ENCODE measurements at regions not wholly inside any gene's neighbourhood (a gene's known extent, or its start where the extent isn't known, plus 50 kb on each side); places are given as distances from the start of the nearest gene placed in this dataset.

DNA sequence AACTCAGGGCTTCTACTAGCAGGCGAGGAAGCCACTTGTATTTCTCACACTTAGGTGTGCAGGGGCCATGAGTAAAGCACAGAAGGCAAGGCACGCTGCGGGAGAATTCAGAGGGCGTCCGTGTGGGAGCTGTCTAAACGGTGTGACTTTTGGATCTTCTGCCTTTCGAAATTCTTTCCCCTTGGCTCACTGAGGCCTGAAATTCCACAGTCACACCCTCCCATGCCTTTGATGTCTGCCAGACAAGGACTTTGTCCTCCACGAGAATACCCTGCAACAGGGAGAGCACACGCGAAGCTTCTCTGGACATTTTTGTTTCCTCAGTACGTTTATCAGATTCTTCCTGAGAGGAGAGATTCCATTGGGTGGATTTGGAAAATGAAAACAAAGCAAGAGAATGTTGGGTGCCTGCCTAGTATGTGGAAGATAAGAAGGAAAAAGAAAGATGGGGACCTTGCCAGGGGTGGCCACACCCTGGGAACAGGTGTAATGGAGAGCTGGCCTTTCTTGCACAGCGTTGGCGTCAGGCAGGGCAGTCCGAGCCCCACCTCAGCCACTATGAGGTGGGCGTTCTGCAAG, 235.7 kb downstream of the MYLK4 start (continued):
- TF ChIP-seq, protein P1, sequence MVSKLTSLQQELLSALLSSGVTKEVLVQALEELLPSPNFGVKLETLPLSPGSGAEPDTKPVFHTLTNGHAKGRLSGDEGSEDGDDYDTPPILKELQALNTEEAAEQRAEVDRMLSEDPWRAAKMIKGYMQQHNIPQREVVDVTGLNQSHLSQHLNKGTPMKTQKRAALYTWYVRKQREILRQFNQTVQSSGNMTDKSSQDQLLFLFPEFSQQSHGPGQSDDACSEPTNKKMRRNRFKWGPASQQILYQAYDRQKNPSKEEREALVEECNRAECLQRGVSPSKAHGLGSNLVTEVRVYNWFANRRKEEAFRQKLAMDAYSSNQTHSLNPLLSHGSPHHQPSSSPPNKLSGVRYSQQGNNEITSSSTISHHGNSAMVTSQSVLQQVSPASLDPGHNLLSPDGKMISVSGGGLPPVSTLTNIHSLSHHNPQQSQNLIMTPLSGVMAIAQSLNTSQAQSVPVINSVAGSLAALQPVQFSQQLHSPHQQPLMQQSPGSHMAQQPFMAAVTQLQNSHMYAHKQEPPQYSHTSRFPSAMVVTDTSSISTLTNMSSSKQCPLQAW (CRISPR knock-in tag; IDR thresholded peaks at IDR 0.05), result peak; percentile 87
- TF ChIP-seq SP4 (CRISPR knock-in tag; IDR thresholded peaks at IDR 0.05) (no peak; the same call in 1 of the 2 replicates), JUND (CRISPR knock-in tag; IDR thresholded peaks at IDR 0.05) (no peak; the same call in 1 of the 2 replicates), ZNF564 (CRISPR knock-in tag; IDR thresholded peaks at IDR 0.05) (peak; percentile 90; the same call in 1 of the 2 replicates), HOXD1 (CRISPR knock-in tag; IDR thresholded peaks at IDR 0.05) (peak; percentile 89; the same call in 1 of the 2 replicates), KDM5B (CRISPR knock-in tag; IDR thresholded peaks at IDR 0.05; ENCODE audit: borderline replicate concordance) (peak; percentile 74; the same call in 1 of the 2 replicates), PAX8 (CRISPR knock-in tag; IDR thresholded peaks at IDR 0.05; ENCODE audit: borderline replicate concordance) (no peak), ZNF589 (CRISPR knock-in tag; conservative IDR thresholded peaks at IDR 0.05) (no peak), ZNF841 (CRISPR knock-in tag; IDR thresholded peaks at IDR 0.05; ENCODE audit: borderline replicate concordance) (no peak), PCBP2 (optimal IDR thresholded peaks at IDR 0.05; ENCODE audit: low read depth, low read length, poor library complexity, severe bottlenecking) (no peak), GABPA (IDR thresholded peaks at IDR 0.05; ENCODE audit: low read depth, low read length) (no peak), GABPA (CRISPR knock-in tag; IDR thresholded peaks at IDR 0.05; ENCODE audit: low read depth) (0 out of 2 replicates have a peak, but pooled peaks have one; percentile 30), HNRNPUL1 (IDR thresholded peaks at IDR 0.05; ENCODE audit: low read depth, low read length) (no peak), ZNF674 (CRISPR knock-in tag; IDR thresholded peaks at IDR 0.05; ENCODE audit: low read depth) (no peak), ZFP36L1 (CRISPR knock-in tag; IDR thresholded peaks at IDR 0.05) (0 out of 2 replicates have a peak, but pooled peaks have one; percentile 68), NR2F1 (CRISPR knock-in tag; IDR thresholded peaks at IDR 0.05) (peak in 1 of 2 experiments; percentile 54; a peak in 2 of 4 replicates), ISL2 (CRISPR knock-in tag; IDR thresholded peaks at IDR 0.05) (peak; percentile 87), CREM (IDR thresholded peaks at IDR 0.05) (peak; percentile 76), CREM (CRISPR knock-in tag; IDR thresholded peaks at IDR 0.05) (no peak), PHF21A (CRISPR knock-in tag; IDR thresholded peaks at IDR 0.05) (peak; percentile 95), NFATC3 (CRISPR knock-in tag; IDR thresholded peaks at IDR 0.05) (peak; percentile 80; the same call in 1 of the 2 replicates), SALL2 (CRISPR knock-in tag; IDR thresholded peaks at IDR 0.05) (peak; percentile 62; the same call in 1 of the 2 replicates)
- TF ChIP-seq, protein P2, sequence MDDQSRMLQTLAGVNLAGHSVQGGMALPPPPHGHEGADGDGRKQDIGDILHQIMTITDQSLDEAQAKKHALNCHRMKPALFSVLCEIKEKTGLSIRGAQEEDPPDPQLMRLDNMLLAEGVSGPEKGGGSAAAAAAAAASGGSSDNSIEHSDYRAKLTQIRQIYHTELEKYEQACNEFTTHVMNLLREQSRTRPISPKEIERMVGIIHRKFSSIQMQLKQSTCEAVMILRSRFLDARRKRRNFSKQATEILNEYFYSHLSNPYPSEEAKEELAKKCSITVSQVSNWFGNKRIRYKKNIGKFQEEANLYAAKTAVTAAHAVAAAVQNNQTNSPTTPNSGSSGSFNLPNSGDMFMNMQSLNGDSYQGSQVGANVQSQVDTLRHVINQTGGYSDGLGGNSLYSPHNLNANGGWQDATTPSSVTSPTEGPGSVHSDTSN (CRISPR knock-in tag; IDR thresholded peaks at IDR 0.05; ENCODE audit: borderline replicate concordance), result no peak
- TF ChIP-seq, protein P3, sequence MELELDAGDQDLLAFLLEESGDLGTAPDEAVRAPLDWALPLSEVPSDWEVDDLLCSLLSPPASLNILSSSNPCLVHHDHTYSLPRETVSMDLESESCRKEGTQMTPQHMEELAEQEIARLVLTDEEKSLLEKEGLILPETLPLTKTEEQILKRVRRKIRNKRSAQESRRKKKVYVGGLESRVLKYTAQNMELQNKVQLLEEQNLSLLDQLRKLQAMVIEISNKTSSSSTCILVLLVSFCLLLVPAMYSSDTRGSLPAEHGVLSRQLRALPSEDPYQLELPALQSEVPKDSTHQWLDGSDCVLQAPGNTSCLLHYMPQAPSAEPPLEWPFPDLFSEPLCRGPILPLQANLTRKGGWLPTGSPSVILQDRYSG (CRISPR knock-in tag; IDR thresholded peaks at IDR 0.05), result no peak
- TF ChIP-seq, protein P4, sequence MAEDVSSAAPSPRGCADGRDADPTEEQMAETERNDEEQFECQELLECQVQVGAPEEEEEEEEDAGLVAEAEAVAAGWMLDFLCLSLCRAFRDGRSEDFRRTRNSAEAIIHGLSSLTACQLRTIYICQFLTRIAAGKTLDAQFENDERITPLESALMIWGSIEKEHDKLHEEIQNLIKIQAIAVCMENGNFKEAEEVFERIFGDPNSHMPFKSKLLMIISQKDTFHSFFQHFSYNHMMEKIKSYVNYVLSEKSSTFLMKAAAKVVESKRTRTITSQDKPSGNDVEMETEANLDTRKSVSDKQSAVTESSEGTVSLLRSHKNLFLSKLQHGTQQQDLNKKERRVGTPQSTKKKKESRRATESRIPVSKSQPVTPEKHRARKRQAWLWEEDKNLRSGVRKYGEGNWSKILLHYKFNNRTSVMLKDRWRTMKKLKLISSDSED (CRISPR knock-in tag; IDR thresholded peaks at IDR 0.05), result no peak
